ENCODE measurements at regions not wholly inside any gene's neighbourhood (a gene's known extent, or its start where the extent isn't known, plus 50 kb on each side); places are given as distances from the start of the nearest gene placed in this dataset.

GRCh38 chr10:63886281-63887022 is 365.3 kb downstream of the REEP3 start:
- no peak for DNase-seq (ENCODE audit: low spot score)
- intact Hi-C loops (cut with DNase I) = no loop called here

- DNase-seq (ENCODE audit: low spot score) = no peak
- intact Hi-C loops (cut with DNase I) = no loop called here
Observed at GRCh38 chr10:63887023-63887589, 365.9 kb downstream of the REEP3 start.

- intact Hi-C loops (cut with DNase I) = no loop called here
- DNase-seq (ENCODE audit: low spot score) = no peak
Observed at GRCh38 chr10:63887600-63888370, 366.6 kb downstream of the REEP3 start.

GRCh38 chr10:63889803-63890202 is 368.6 kb downstream of the REEP3 start:
- DNase-seq (ENCODE audit: low spot score) = no peak
- intact Hi-C loops (cut with DNase I) = no loop called here

GRCh38 chr10:63896992-63897391 is 375.8 kb downstream of the REEP3 start:
- no peak for DNase-seq (ENCODE audit: low spot score)
- intact Hi-C loops (cut with DNase I) = no loop called here

- DNase-seq (ENCODE audit: low spot score) = no peak
- intact Hi-C loops (cut with DNase I) = no loop called here
Observed at GRCh38 chr10:63899673-63900300, 378.6 kb downstream of the REEP3 start.

- intact Hi-C loops (cut with DNase I) = no loop called here
- no peak for DNase-seq (ENCODE audit: low spot score)
Observed at GRCh38 chr10:63901228-63901627, 380.0 kb downstream of the REEP3 start.

GRCh38 chr10:63901881-63902280 is 380.7 kb downstream of the REEP3 start:
- intact Hi-C loops (cut with DNase I) = no loop called here
- no peak for DNase-seq (ENCODE audit: low spot score)

GRCh38 chr10:63910806-63911205 is 389.6 kb downstream of the REEP3 start:
- intact Hi-C loops (cut with DNase I) = loop anchor here in 1 of 2 donors (1.0 kb wide), 1 partner anchor 9 kb away; no protein-coding TSS in a partner anchor

GRCh38 chr10:63915240-63915639 is 394.0 kb downstream of the REEP3 start:
- DNase-seq (ENCODE audit: low spot score) = no peak
- intact Hi-C loops (cut with DNase I) = no loop called here

More at GRCh38 chr10:63910806-63911205, 389.6 kb downstream of the REEP3 start:
- DNase-seq (ENCODE audit: low spot score) = no peak

GRCh38 chr10:63917363-63917762 is 396.2 kb downstream of the REEP3 start:
- DNase-seq (ENCODE audit: low spot score) = no peak
- intact Hi-C loops (cut with DNase I) = no loop called here

GRCh38 chr10:63919575-63920279 is 398.5 kb downstream of the REEP3 start:
- intact Hi-C loops (cut with DNase I) = loop anchor here in 1 of 2 donors (1.0 kb wide), 1 partner anchor 8 kb away; no protein-coding TSS in a partner anchor
- DNase-seq (ENCODE audit: low spot score) = no peak

- DNase-seq (ENCODE audit: low spot score) = no peak
- intact Hi-C loops (cut with DNase I) = loop anchor here in 1 of 2 donors (1.0 kb wide), 1 partner anchor 10 kb away; no protein-coding TSS in a partner anchor
Observed at GRCh38 chr10:63920926-63921325, 399.7 kb downstream of the REEP3 start.

- intact Hi-C loops (cut with DNase I) = no loop called here
- DNase-seq (ENCODE audit: low spot score) = no peak
Observed at GRCh38 chr10:63921908-63922467, 400.8 kb downstream of the REEP3 start.

GRCh38 chr10:63922468-63923284 is 401.5 kb downstream of the REEP3 start:
- intact Hi-C loops (cut with DNase I) = no loop called here
- no peak for DNase-seq (ENCODE audit: low spot score)

GRCh38 chr10:63929831-63930467 is 408.7 kb downstream of the REEP3 start:
- intact Hi-C loops (cut with DNase I) = no loop called here
- no peak for DNase-seq (ENCODE audit: low spot score)

- no peak for DNase-seq (ENCODE audit: low spot score)
- intact Hi-C loops (cut with DNase I) = no loop called here
Observed at GRCh38 chr10:63930584-63930983, 409.4 kb downstream of the REEP3 start.

GRCh38 chr10:63935705-63936104 is 414.5 kb downstream of the REEP3 start:
- intact Hi-C loops (cut with DNase I) = no loop called here
- DNase-seq (ENCODE audit: low spot score) = no peak
